ENCODE measurements at regions not wholly inside any gene's neighbourhood (a gene's known extent, or its start where the extent isn't known, plus 50 kb on each side); places are given as distances from the start of the nearest gene placed in this dataset.

GRCh38 chr17:72378414-72379390 lies 257.9 kb downstream of the SOX9 start:
- no peak overlapping the region for H3K4me3 ChIP-seq
- no peaks in the 10 kb centered on the region for H3K36me3 ChIP-seq
- no peaks in the 10 kb centered on the region for H3K4me1 ChIP-seq
- H3K27ac ChIP-seq = no peak overlapping the region
- peaks cover 0 to 5% of the 10 kb centered on the region in 2 donors for H3K27me3 ChIP-seq
- intact Hi-C loops (cut with DNase I; ENCODE audit: low total_unique reads) = no loop called here
- no peaks in the 10 kb centered on the region for H3K9me3 ChIP-seq
- TF ChIP-seq, protein P1, sequence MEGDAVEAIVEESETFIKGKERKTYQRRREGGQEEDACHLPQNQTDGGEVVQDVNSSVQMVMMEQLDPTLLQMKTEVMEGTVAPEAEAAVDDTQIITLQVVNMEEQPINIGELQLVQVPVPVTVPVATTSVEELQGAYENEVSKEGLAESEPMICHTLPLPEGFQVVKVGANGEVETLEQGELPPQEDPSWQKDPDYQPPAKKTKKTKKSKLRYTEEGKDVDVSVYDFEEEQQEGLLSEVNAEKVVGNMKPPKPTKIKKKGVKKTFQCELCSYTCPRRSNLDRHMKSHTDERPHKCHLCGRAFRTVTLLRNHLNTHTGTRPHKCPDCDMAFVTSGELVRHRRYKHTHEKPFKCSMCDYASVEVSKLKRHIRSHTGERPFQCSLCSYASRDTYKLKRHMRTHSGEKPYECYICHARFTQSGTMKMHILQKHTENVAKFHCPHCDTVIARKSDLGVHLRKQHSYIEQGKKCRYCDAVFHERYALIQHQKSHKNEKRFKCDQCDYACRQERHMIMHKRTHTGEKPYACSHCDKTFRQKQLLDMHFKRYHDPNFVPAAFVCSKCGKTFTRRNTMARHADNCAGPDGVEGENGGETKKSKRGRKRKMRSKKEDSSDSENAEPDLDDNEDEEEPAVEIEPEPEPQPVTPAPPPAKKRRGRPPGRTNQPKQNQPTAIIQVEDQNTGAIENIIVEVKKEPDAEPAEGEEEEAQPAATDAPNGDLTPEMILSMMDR (IDR thresholded peaks at IDR 0.05) = no peak
- DNase-seq = no peak

GRCh38 chr17:72379516-72379915 lies 258.7 kb downstream of the SOX9 start:
- intact Hi-C loops (cut with DNase I; ENCODE audit: low total_unique reads) = no loop called here

DNA sequence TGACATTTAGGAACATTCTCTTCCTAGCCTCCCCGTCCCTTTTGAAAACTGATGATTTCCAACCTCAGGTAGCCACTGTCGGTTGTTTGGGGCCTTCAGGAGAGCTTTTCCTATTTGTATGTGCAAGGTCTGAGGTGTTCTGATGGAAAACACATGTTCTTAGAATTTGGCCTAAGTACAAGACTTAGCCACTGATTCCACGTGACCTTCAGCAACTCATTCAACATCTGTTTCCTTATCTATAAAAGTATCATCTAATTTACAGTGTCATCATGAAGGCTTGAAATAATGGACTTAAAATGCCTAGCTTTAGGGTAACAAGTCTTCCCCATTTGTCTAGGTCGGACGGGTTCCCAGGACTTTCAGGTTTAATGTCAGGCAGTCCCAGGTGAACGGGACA lies 259.3 kb downstream of the SOX9 start:
- Histone ChIP-seq H3K9me3 (no peaks in the 10 kb centered on the region), H3K36me3 (no peaks in the 10 kb centered on the region), H3K4me1 (no peaks in the 10 kb centered on the region), H3K4me3 (no peak overlapping the region), H3K27me3 (peaks cover 0 to 5% of the 10 kb centered on the region in 2 donors), H3K27ac (no peak overlapping the region)
- TF ChIP-seq, protein P1 (IDR thresholded peaks at IDR 0.05) = no peak
- intact Hi-C loops (cut with DNase I; ENCODE audit: low total_unique reads) = no loop called here
- DNase-seq = no peak

More at GRCh38 chr17:72379516-72379915, 258.7 kb downstream of the SOX9 start:
- Histone ChIP-seq H3K9me3 (no peaks in the 10 kb centered on the region), H3K36me3 (no peaks in the 10 kb centered on the region), H3K4me1 (no peaks in the 10 kb centered on the region), H3K4me3 (no peak overlapping the region), H3K27me3 (peaks cover 0 to 5% of the 10 kb centered on the region in 2 donors), H3K27ac (no peak overlapping the region)
- TF ChIP-seq, protein P1 (IDR thresholded peaks at IDR 0.05) = no peak
- no peak for DNase-seq

DNA sequence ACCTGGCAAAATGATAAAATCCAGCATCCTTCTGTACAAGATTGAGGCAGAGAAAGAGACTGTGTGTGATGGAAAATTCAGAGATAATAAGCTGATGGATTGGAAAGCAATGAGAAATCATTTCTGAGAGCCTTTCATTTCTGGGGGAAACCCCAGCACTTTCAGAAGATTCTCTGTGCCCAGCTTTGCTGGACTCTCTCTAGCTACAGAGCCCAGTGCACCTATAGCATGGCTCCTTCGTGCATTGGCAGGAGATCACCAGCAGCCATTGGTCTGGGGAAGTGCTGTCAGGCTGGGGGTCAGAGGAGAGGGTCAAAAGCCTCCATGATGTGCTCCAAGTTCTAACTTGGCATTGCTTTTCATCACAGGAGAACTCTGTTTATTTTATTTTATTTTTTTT lies 259.9 kb downstream of the SOX9 start:
- Histone ChIP-seq H3K36me3 (no peaks in the 10 kb centered on the region), H3K27ac (no peak overlapping the region), H3K9me3 (no peaks in the 10 kb centered on the region), H3K27me3 (peaks cover 0 to 3% of the 10 kb centered on the region in 2 donors), H3K4me1 (no peaks in the 10 kb centered on the region), H3K4me3 (no peak overlapping the region)
- TF ChIP-seq, protein P1 (IDR thresholded peaks at IDR 0.05) = no peak
- DNase-seq = no peak
- intact Hi-C loops (cut with DNase I; ENCODE audit: low total_unique reads) = no loop called here

DNA sequence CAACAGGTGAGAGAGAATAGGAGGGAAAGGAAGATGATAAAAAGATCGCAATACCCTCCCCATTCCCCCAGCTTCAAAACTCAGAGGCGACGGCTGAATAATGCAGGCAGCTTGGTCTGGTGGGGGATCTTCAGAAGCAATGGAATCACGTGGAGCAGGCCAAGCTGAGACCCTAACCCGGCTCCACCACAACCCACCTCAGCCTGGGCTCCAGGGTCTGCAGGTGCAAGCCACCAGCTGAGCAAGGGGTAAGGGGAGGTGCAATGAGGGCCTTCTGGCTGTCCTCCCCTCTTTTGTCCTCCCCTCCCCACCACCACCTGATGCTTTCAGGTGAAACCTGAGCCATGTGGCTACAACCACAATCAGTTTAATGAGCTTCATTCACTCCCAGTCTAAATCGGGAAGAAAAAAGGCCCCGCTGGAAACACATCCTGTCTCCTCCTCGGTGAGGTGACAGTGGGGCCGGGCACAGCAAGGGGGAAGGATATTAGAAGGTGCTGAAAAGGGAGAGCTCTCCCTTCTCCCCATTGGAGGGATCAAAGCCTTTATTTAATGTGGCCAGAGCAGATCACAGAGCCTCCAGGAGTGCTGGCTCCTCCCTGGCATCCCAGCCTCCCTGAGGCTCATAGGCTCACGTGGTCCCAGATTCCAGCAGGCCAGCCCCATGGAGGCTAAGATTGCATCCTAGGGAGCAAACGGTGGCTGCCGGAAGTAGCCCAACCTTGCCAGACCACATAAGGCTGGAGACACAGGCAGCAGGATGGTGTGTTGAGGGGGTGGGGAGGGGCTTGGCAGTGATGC lies 261.0 kb downstream of the SOX9 start:
- DNase-seq = no peak
- no peaks in the 10 kb centered on the region for H3K9me3 ChIP-seq
- no peaks in the 10 kb centered on the region for H3K4me1 ChIP-seq
- H3K27ac ChIP-seq = no peak overlapping the region
- H3K27me3 ChIP-seq = peaks cover 0 to 3% of the 10 kb centered on the region in 2 donors
- intact Hi-C loops (cut with DNase I; ENCODE audit: low total_unique reads) = no loop called here
- TF ChIP-seq, protein P1 (IDR thresholded peaks at IDR 0.05) = no peak
- no peak overlapping the region for H3K4me3 ChIP-seq
- H3K36me3 ChIP-seq = no peaks in the 10 kb centered on the region
